GM19328 (cell line): ENCODE measurements at regions not wholly inside any gene's neighbourhood (a gene's known extent, or its start where the extent isn't known, plus 50 kb on each side); places are given as distances from the start of the nearest gene placed in this dataset.

ENCODE experiments used
- ATAC-seq: cut with Tn5 transposase; IDR thresholded peaks from one replicate; pipeline ENCODE4 v1.9.1; 2021; ENCODE audit warnings: mild to moderate bottlenecking, moderate library complexity; ENCODE audit not compliant: unreplicated experiment

DNA sequence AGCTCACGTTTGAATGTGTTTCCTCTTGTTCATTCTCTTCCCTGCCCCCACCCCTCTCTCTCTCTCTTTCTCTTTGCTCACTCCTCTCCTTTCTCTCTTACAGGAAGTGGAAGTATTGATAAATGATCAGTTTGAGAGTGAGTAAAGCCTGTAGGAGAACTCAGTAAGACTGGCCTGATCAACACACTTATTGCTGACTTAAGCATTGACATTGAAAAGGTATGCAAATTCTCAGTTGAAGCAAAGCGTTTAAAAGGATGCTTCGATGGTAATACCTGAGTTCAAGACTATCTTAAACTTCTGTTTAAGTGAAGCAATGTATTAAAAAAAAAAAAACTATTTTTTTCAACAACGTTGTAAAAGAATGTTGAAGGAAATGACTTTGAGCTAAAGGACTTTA is 115.7 kb upstream of the DDX18 start:
- ATAC-seq, result no peak

DNA sequence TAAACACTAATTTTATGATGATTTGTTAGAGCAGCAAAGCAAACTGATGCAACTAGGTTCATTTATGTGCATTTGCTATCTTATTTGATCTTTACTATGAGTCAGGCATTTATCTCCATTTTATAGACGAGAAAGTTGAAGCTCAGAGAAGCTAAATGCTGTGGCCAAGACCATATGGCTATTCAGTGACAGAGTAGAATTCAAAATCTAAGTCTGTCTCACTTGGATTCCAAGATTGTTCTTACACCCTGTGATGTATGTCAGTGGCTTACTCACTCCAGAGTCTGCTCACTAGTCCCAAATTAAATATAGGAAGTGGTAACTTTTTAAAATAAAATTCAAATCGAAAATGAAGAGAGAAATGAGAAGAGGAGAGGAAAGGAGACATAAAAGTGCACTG is 114.0 kb upstream of the DDX18 start:
- ATAC-seq, result no peak

DNA sequence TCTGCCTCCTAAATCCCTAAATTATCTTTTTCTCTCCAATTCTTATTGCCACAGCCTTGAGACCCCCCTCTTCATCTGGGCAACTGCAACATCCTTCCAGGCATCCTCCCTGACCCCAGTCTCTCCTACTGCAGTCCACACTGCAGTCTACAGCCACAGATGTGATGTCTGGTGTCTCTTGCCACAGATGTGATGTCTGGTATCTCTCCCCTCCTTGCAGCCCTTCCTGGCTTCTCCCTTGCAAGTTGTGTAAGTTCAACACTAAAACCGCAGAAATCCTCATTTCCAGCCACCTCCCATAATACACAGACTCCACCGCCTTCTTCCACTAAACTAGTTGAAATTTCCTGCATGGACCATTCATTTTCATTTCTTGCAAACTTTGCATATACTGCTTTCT is 113.1 kb upstream of the DDX18 start:
- ATAC-seq, result no peak

DNA sequence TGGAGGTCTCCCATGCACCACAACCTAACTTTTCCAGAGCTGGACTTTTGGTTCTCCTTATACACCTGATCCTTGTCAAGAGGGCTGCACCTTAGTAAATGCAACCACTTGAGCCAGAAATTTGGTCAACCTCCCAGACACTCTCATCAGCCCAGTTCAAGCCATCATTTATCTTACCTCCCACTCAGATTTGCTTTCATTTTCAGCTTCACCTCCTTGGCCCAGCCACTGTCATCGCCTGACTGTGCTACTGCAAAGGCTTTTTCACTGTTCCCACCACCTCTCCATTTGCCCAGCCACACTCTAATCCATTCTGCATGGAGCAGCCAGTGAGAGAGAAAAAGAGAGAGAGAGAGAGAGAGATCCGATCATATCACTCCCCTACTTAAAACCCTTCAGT is 112.4 kb upstream of the DDX18 start:
- no peak for ATAC-seq

DNA sequence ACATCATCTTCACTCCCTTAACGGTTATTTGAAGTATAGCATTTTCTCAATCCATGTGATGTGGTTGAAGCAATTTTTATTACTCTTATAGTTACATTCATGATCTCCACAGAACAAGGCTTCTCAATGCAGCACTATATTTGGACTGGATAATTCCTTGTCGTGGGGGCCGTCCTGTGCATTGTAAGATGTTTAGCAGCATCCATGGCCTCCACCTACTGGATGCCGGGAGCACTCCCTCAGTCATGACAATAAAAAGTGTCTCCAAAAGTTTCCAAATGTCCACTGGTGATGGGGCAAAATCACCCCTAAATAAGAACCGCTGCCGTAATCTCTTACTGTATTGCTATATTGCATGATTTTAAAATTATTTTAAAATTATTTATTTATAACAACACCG is 110.6 kb upstream of the DDX18 start:
- no peak for ATAC-seq

DNA sequence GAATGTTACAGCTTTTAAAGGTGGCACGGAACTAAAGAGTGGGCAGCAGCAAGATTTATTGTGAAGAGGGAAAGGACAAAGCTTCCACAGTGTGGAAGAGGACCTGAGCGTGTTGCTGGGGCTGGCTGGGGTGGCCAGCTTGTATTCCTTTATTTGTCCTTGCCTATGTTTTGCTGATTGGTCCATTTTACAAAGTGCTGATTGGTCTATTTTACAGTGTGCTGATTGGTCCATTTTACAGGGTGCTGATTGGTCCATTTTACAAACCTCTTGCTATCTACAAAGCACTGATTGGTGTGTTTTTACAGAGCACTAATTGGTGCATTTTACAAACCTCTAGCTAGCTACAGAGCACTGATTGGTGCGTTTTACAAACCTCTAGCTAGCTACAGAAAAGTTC is 109.7 kb upstream of the DDX18 start:
- ATAC-seq, result no peak

DNA sequence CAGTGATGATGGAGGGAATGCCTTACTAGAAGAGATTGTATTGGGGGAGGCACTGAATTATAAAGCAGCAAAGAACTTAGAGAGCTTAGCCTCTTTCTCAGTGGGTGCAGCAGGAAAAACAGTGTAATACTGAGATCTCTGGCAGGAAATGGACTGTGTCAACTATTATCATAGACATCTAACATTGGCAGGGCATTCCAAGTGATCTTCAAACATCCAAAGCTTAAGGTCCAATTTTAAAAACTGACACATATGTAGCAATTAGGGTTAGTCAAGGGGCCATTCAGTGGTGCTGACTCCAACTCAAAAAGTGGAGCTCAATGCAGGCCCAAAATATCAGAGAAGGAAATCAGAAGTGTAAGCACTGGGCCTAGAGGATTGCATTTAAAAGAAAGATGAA is 106.6 kb upstream of the DDX18 start:
- no peak for ATAC-seq

DNA sequence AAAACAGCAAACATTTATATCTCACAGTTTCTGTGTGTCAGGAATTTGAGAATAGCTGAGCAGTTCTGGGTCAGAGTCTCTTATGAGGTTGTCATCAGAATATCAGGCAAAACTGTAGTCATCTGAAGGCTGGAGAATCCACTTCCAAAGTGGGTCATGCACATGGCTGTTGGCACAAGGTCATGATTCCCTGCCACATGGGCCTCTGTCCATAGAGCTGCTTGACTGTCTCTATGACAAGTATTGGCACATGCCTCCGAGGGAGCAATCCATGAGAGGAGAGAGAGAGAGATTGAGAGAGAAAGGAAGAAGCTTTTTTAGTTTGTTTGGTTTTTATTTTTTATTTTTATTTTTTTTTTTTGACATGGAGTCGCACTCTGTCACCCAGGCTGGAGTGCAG is 101.8 kb upstream of the DDX18 start:
- no peak for ATAC-seq

DNA sequence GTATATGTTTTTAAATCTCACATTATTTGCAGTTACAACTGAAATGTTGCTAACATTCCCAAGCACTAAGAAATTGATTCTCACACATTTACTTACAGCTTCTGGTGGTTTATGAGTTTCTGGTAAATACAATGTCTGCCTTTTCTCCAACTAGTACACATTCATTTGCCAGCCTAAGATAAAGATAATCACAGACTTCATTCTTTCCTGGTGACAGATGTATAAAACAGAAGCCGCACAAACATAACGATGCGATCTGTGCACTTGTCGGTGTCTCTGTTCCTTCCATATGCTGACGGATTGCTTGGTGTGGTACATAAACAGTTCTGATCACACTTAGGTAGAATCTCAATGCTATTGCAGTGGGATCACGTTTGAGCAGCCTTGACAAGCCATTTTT is 100.4 kb upstream of the DDX18 start:
- no peak for ATAC-seq

DNA sequence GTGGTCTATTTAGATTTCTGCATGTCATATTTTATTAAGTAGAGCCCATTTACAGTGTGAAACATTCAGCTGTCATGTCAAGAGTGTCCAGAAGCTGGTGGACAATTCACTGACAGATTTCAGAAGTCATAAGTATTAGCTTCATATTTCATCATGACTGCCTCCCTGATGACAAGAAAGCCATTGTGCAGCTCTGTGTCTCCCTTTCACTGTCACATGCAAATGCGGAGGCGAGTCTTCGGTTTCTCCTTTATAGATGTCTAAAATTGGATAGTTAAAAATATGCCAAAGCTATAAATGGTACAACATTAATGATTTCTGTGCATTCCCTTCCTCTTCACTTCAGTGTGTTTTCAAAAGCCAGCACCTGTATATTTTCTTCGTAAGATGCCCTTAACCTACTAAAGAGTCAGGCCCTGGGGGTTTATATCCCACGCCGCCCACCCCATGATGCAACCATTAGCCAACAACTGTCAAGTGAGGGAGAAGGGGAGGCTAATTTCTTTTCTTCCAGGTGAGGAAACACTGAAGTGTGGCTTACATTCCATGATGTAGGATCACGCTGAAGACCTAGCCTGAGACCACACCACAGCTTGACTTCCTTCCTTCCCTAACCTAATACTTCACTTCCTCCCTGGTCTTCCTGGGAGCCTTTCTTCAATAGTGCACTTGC is 99.6 kb upstream of the DDX18 start:
- ATAC-seq, result no peak

DNA sequence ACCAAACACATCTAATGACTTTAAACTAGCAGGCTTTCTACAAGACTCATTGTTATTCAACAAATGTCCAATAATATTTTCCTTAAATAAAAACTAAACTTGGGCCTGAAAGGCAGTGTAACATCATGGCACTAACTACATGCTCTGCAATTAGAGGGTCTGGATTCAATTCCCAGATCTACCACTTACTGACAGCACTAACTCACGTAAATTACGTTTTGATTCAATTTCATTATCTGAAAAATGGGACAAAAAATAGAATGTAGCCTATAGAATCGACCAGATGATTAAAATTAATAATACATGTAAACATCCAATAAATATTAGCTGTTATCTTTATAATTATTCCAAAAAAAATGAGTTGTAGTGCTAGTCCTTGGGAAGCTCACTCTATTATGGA is 98.0 kb upstream of the DDX18 start:
- ATAC-seq, result no peak

DNA sequence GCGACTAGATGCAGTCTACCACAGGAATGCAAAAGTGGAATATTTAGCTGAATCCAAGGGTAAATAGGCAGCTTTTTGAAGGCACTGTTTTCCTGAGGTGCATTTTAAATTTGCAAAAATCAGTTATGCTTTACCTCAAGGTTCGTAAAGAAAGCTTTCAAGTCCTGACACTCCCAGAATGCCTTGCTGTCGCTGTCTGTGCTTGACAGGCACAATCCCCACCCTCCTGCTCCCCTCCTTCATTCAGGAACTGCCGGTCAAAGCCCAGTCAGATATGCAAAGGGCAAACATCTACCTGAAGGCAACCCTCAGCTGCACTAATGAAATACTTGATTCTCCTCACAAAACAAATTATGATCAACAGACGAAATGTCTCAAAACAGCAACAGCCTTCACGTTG is 97.4 kb upstream of the DDX18 start:
- no peak for ATAC-seq

DNA sequence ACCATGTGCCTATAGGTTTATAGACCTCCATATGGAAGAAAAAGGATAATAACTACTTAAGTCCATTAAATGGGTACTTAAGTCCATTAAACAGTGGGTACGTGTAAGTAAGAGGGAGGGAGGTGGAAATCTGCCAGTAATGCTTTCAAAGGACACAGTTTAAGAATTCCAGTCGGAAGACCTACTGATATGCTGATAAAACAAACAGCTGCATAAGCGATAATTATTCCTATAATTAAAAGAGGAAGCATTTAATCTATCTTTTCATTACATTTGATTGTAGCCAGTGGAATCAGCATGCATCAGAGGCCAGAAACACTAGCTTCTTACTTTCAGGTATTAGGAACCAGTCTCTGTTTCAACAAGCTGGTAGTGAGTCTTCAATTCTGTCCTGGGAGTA is 96.4 kb upstream of the DDX18 start:
- ATAC-seq, result no peak

DNA sequence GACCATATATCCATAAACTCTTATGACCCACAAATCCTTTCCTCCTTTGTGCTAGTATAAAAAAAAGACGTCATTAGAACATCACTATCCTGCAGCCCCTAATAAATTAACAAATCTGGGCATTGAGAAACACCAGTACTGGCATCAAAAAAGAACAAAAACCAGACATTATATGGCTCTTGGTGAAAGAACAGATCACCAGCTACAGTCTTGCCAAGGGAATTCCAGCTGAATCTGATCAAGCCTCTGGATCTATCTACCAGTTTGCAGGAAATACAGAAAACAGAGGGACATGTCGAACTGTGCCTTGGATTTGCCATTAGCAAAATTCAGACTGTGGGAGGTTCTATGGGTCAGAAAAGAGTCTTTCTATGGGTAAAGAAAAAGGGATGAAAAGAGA is 93.7 kb upstream of the DDX18 start:
- no peak for ATAC-seq

DNA sequence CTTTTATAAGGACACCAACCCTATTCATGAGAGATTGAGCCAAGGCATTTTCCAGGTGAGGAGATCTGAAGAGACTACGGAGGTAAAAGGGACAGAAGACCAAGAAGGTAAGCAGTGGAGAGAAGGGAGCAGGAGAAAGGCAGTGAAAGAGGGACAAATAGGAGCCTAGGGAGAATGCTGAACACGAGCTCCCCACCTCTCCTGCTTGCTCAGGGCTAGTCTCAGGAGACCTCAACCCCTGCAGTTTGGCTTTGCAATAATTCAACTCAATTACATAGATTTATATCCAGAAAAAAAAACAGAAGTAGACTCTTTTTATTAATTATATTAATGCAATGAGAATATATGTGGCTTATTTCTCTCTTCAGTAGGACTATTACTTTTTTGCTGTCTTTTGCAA is 91.0 kb upstream of the DDX18 start:
- ATAC-seq, result no peak

DNA sequence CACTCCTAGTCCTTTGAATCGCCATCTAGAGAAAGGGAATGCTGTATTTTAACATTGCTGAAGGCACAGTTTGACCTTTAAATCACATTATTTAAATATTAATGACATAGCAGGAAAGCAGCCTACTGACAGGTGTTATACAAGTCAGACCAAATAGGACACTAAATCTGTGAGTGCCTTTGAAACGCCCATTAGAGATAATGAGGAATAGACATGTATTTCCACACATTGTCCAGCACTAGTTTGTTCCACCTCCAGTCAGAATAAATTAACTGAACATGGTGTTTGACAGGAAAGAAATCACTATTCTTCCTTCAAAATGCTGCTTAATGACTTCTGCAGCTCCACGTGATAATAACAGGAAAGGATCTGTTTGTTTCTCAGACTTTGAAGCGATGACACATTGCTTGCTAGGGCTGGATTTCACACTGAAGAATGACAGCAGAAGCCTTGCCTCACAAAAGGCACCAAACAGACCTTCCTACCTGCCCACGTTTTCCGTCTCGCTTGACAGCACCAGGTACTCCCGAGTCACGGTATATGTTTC is 90.5 kb upstream of the DDX18 start:
- no peak for ATAC-seq

DNA sequence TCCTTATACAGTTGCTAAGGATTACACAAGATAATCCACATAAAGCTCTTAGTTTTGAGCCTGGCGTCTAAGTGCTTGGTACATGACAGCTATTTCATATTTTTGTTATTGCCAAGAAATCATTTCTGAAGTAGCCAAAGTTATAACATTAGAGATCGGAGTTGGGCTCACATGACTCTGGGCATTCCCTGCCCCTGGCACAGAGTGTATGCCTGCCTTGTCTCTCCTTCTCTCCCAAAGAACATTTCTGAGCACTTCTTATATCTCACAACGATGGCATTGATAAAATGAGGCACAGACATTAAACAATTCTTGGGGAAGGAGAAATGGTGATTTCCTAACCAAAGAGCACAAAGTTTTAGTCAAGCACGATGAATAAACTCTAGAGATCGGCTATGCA is 87.7 kb upstream of the DDX18 start:
- ATAC-seq, result no peak

DNA sequence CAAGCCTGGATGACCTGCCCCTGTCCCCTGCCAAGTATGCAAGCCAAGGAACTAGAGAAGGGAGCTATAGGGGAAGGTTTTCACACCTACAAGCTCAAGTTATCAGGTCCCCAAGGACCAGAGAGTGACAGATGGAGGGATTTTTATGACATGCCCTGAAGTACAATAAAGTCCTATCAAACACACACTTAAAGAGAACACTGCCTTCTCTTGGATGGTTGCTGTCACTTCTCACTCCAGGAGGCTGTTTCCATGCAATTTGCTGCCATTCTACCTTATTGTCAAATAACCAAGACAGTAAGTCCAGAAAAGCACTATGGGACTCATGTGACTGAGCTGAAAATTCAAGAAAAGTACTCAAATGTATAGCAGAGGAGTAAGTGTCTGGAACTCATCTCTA is 76.6 kb upstream of the DDX18 start:
- no peak for ATAC-seq

DNA sequence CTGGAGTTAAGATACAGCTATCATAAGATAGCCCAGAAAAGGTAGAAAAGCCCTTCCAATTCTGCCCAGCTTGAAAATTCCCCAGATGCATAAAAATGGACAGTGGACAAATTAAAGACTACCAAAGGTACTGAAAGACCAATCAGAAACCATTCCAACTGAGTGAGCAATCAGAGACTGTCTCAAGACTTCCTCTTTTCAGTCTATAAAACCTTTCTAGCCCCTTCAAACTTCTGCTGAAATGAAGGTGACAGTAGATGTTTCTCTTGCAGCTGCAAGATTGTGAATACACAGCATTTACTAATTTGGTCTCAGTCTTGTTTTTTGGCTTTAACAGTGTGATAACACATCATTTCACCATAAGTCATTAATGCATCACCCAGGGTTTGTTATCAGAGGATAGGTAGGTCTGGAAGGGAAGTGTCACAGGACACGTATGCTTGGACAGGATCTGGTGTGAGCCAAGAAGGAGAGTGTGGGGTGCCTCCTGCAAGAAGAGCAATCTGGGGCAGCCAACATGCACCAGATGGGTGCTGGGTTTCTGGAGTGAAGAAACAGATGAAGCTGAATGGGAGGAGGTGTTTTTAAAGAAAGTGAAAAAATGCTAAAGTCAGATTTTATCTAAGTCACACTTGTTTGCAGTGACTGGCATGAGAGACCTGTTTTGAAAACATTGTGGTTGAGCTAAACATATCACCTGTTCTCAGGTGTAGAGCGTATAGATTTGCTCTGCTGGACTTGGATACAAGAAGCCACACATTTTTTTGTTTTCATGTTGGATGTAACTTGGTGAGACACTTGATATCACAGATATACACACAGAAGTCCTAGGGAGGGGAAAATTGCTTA is 75.3 kb upstream of the DDX18 start:
- no peak for ATAC-seq

DNA sequence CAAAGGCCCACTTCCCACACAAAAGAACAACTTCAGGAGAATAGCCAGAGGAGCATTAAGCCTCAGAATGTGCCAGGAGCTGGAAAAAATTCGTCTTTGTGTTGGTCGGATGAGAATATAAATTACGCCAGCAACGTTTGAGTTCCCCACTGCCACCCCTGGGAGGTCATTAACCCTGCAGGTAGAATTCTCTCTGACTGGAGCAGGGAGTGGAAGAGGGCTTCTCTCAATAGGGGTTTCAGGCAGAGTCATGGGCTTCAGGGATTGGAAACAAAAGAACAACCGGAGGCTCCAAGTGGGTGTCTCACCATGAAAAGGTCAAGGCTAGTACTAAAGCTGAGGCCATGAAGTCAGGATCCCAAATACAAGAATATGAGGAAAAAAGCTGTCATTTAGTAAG is 69.0 kb upstream of the DDX18 start:
- no peak for ATAC-seq

DNA sequence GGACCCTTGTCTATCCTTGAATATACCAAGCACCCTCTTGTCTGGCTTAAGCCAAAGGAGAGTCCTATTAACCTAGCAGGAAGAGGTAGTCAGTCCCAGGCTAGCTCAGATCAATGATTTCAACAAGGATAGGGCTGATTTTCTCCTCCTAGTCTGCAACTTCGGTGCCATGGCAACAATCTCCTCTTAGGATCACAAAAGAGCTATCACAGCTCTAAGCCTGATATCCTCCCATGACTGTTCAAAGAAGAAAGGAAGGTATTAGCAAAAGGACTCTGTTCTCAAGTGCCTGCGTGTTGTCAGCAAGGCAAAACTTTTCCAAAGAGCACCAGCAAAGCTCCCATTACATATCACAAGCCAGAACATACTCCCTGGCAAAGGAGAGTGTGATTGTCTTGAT is 58.7 kb upstream of the DDX18 start:
- ATAC-seq, result no peak

DNA sequence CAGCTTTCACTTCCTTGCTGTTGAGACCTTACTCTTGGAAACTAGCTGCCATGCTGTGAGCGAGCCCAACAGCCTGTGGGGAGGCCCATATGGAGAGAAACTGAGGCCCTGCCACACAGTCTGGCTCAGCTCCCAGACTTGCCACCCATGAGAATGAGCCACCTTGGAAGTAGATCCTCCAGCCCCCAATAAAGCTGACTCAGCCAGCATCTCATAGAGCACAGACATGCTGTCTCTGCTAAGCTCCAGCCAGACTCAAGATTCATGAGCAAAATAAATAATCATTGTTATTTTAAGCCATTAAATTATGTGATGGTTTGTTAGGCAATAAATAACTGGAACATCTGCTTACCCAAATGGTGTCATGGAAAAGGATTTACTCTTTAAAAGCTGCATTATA is 53.6 kb upstream of the DDX18 start:
- no peak for ATAC-seq
